GM23248 (cell line): ENCODE measurements at regions not wholly inside any gene's neighbourhood (a gene's known extent, or its start where the extent isn't known, plus 50 kb on each side); places are given as distances from the start of the nearest gene placed in this dataset.

Experiments used
- DNase-seq: peaks from one replicate; pipeline ENCODE4 v3.0.0-alpha.2; 2015
- H2AFZ ChIP-seq: fragments of 200-600 bp; sonication (generic); 2 replicates; pipeline ENCODE4 v1.6.1; 2016; ENCODE audit warnings: antibody characterized with exemption
- H3F3A ChIP-seq: fragments of 200-600 bp; sonication (generic); 2 replicates; pipeline ENCODE4 v1.6.1; 2016; ENCODE audit warnings: mild to moderate bottlenecking, antibody characterized with exemption, mixed run types; ENCODE audit not compliant: insufficient read depth
- H3K27ac ChIP-seq: fragments of 200-600 bp; sonication (generic); 2 replicates; pipeline ENCODE4 v1.5.1; 2016; ENCODE audit warnings: mild to moderate bottlenecking
- H3K27me3 ChIP-seq: fragments of 200-600 bp; sonication (generic); replicated peaks from 2 replicates; pipeline ENCODE4 v1.6.1; 2016; ENCODE audit warnings: mild to moderate bottlenecking; ENCODE audit not compliant: insufficient read depth
- H3K36me3 ChIP-seq: fragments of 200-600 bp; sonication (generic); 2 replicates; pipeline ENCODE4 v1.6.1; 2016; ENCODE audit warnings: low read depth, mild to moderate bottlenecking
- H3K4me1 ChIP-seq: fragments of 200-600 bp; sonication (generic); 2 replicates; pipeline ENCODE4 v1.6.1; 2016; ENCODE audit warnings: mild to moderate bottlenecking; ENCODE audit not compliant: insufficient read depth
- H3K4me2 ChIP-seq: fragments of 200-600 bp; sonication (generic); one replicate; pipeline ENCODE4 v1.6.1; 2016; ENCODE audit warnings: mild to moderate bottlenecking; ENCODE audit not compliant: unreplicated experiment
- H3K4me3 ChIP-seq: fragments of 200-600 bp; sonication (generic); 2 replicates; pipeline ENCODE4 v1.5.1; 2016; ENCODE audit warnings: mild to moderate bottlenecking
- H3K79me2 ChIP-seq: fragments of 200-600 bp; sonication (generic); 2 replicates; pipeline ENCODE4 v1.6.1; 2016; ENCODE audit warnings: mild to moderate bottlenecking; ENCODE audit not compliant: insufficient read depth
- H3K9ac ChIP-seq: fragments of 200-600 bp; sonication (generic); 2 replicates; pipeline ENCODE4 v1.6.1; 2016; ENCODE audit warnings: mild to moderate bottlenecking
- H3K9me2 ChIP-seq: fragments of 200-600 bp; sonication (generic); 2 replicates; pipeline ENCODE4 v1.6.1; 2016; ENCODE audit warnings: mixed run types, mild to moderate bottlenecking, moderate library complexity; ENCODE audit not compliant: insufficient read depth
- H3K9me3 ChIP-seq: fragments of 200-600 bp; sonication (generic); one replicate; pipeline ENCODE4 v1.6.1; 2017; ENCODE audit warnings: low read depth
- H4K20me1 ChIP-seq: fragments of 200-600 bp; sonication (generic); 2 replicates; pipeline ENCODE4 v1.6.0; 2016; ENCODE audit not compliant: insufficient read depth
- EZH2 ChIP-seq: fragments of 200-600 bp; sonication (generic); IDR thresholded peaks from 2 replicates; pipeline ENCODE4 v1.6.1; 2018; ENCODE audit warnings: antibody characterized with exemption, mild to moderate bottlenecking; ENCODE audit not compliant: insufficient read depth, poor library complexity, severe bottlenecking
- EZH2phosphoT487 ChIP-seq: fragments of 200-600 bp; sonication (generic); IDR thresholded peaks from 2 replicates; pipeline ENCODE4 v1.6.1; 2018; ENCODE audit warnings: antibody characterized with exemption, moderate library complexity, mild to moderate bottlenecking, low read depth; ENCODE audit not compliant: insufficient read depth
- WGBS, 2 experiments: methylation state at CpG; one replicate each; pipeline ENCODE4 v1.1.6; 2015 to 2017; ENCODE audit warnings: low lambda C conversion rate in 2 of 2, low coverage in 1 of 2; ENCODE audit errors: missing lambda C conversion rate in 2 of 2; 5-methylcytosine and 5-hydroxymethylcytosine counted together
- in situ Hi-C: fragments of 300-500 bp; cut with MboI; formaldehyde crosslinking; loops from 2 replicates; pipeline ENCODE4 v1.15.0; 2020

DNA sequence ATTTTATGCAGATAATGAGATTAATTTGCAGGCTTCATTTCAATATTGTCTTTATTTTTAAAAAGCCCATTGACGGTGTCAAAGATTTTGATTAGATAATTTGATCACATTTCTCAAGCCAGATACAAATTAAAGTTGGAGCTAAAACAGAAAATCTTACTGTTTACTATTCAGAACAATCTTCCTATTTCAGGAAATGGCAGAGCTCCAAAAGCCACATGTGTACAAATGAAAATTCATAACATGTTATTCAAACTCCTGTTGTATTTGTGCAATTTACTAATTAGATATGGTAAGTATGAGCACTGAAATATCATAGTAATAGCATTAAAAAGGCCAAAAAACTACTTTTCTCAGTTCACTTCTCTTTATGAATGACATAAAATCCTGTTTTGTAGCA is 682.9 kb downstream of the KCNJ3 start:
- H3F3A ChIP-seq, result no peaks in the 10 kb centered on the region
- no peaks in the 10 kb centered on the region for H3K4me1 ChIP-seq
- WGBS, 2 experiments, result 4 to 6% methylated on average over 1 of the region's 1 CpG
- H3K9me3 ChIP-seq, result no peaks in the 10 kb centered on the region
- no peak overlapping the region for H3K27ac ChIP-seq
- DNase-seq, result no peak
- in situ Hi-C loops, result loop anchor here (10.0 to 25.0 kb wide), 2 partner anchors 1206 to 1813 kb away; no protein-coding TSS in a partner anchor
- TF ChIP-seq EZH2phosphoT487, result no peak
- TF ChIP-seq EZH2, result no peak
- no peak overlapping the region for H3K9ac ChIP-seq
- H3K79me2 ChIP-seq, result no peaks in the 10 kb centered on the region
- no peak overlapping the region for H3K4me2 ChIP-seq
- no peaks in the 10 kb centered on the region for H3K9me2 ChIP-seq
- no peaks in the 10 kb centered on the region for H3K36me3 ChIP-seq
- H3K27me3 ChIP-seq, result no peaks in the 10 kb centered on the region
- H3K4me3 ChIP-seq, result no peak overlapping the region
- H2AFZ ChIP-seq, result no peak overlapping the region
- no peaks in the 10 kb centered on the region for H4K20me1 ChIP-seq

DNA sequence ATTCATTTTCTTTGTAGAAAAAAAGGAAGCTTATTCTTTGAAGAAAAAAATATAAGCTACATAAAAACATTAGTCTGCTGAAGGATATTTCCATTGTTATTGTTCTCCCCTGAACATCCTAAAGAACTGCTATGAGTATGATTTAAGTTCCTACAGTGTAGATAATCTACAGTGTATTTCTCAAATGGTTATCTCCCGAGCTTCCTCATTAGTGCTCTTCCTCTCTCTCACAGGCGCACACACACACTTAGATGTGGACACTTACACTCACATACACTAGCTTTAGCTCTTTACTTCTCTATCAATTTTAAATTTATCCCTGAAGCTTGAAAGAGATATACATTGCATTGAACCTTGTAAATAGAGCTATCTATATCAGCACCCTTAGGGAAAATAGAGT is 681.0 kb downstream of the KCNJ3 start:
- Histone ChIP-seq H3K27me3 (no peaks in the 10 kb centered on the region), H3K4me2 (no peak overlapping the region), H3K4me3 (no peak overlapping the region), H3K4me1 (no peaks in the 10 kb centered on the region), H3F3A (no peaks in the 10 kb centered on the region), H3K9me2 (no peaks in the 10 kb centered on the region), H3K79me2 (no peaks in the 10 kb centered on the region), H3K27ac (no peak overlapping the region), H3K9ac (no peak overlapping the region), H2AFZ (no peak overlapping the region), H3K36me3 (no peaks in the 10 kb centered on the region), H4K20me1 (no peaks in the 10 kb centered on the region), H3K9me3 (no peaks in the 10 kb centered on the region)
- WGBS, 2 experiments, result 73 to 88% methylated on average over 2 of the region's 2 CpGs
- in situ Hi-C loops, result loop anchor here (25.0 kb wide), 1 partner anchor 1208 kb away; no protein-coding TSS in a partner anchor
- TF ChIP-seq EZH2phosphoT487, result no peak
- TF ChIP-seq EZH2, result no peak
- no peak for DNase-seq

DNA sequence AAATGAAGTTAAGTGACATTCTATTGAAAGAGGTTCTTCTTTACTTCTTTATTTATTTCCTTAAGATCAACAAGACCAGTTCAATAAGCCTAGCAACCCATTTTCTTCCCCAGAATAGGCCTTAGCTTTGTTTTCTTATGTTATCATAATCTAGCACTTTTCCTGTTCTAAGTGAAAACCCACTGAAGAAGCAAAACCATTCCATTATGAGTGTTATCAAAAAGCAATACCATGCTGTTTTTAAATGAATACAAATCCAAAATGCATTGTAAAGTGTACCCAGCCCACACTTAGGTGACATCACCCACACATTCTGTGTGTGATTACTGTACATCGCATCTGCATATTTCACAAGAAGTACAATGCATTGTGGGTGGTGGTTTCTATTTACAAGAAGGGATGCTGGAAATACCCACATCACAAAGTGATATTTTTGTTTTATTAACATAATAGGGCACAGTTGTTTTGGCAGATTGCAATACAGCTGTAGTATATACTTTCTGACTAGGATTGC is 679.5 kb downstream of the KCNJ3 start:
- peak; percentile 36 for DNase-seq
- Histone ChIP-seq H3K4me2 (no peak overlapping the region), H2AFZ (no peak overlapping the region), H3K27ac (no peak overlapping the region), H3K9me3 (no peaks in the 10 kb centered on the region), H3K4me1 (no peaks in the 10 kb centered on the region), H3K9ac (no peak overlapping the region), H3K27me3 (no peaks in the 10 kb centered on the region), H4K20me1 (no peaks in the 10 kb centered on the region), H3F3A (no peaks in the 10 kb centered on the region), H3K4me3 (no peak overlapping the region), H3K9me2 (no peaks in the 10 kb centered on the region), H3K36me3 (no peaks in the 10 kb centered on the region), H3K79me2 (no peaks in the 10 kb centered on the region)
- in situ Hi-C loops, result loop anchor here (25.0 kb wide), 1 partner anchor 1209 kb away; no protein-coding TSS in a partner anchor
- 66 to 67% methylated on average over 1 of the region's 1 CpG for WGBS, 2 experiments
- TF ChIP-seq EZH2 (no peak), EZH2phosphoT487 (no peak)

DNA sequence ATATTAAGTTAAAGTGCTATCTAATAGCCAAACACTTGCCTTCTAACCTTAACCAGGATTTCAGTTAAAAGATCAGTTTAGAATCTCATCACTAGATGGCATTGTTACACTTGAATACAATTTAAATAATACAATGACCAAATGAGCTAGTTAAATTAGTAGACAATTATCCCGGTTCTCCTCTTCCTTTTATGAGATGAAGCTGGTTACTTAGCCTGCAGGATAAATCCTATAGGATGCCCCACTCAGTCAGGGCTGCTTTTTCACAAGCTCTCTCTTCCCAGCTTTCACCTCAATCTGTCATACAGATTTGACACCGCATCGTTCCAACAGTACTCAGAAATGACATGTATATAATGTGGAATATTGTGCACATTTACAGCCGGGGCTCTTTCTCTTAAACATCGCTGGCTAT is 678.8 kb downstream of the KCNJ3 start:
- in situ Hi-C loops, result loop anchor here (25.0 kb wide), 1 partner anchor 1210 kb away; no protein-coding TSS in a partner anchor
- no peaks in the 10 kb centered on the region for H3K9me3 ChIP-seq
- H3K4me3 ChIP-seq, result no peak overlapping the region
- H3K27ac ChIP-seq, result no peak overlapping the region
- H4K20me1 ChIP-seq, result no peaks in the 10 kb centered on the region
- H3K36me3 ChIP-seq, result no peaks in the 10 kb centered on the region
- H3K9ac ChIP-seq, result no peak overlapping the region
- WGBS, 2 experiments, result 48 to 54% methylated on average over 5 of the region's 5 CpGs
- TF ChIP-seq EZH2, result no peak
- TF ChIP-seq EZH2phosphoT487, result no peak
- no peaks in the 10 kb centered on the region for H3K27me3 ChIP-seq
- peak; percentile 43 for DNase-seq
- no peak overlapping the region for H3K4me2 ChIP-seq
- H2AFZ ChIP-seq, result no peak overlapping the region
- H3K4me1 ChIP-seq, result no peaks in the 10 kb centered on the region
- no peaks in the 10 kb centered on the region for H3K9me2 ChIP-seq
- no peaks in the 10 kb centered on the region for H3K79me2 ChIP-seq
- H3F3A ChIP-seq, result no peaks in the 10 kb centered on the region

DNA sequence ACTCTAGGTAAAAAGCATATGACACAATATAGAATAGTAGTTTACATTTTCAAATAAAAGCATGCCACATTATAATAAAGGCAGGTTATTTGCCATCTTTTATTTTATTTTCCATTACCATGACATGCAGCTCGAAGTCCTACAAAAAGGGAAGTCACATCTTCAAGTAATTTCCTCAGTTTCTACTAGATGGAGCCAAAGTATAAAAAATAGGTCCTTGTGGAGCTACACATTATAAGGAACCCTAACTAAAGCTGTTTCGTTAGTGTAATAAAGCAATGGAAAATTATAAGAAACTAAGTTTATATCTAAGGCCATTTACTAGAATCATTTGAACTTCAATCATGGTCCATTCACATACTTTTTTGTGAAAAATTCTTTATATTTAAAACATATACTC is 674.5 kb downstream of the KCNJ3 start:
- Histone ChIP-seq H3K4me1 (no peaks in the 10 kb centered on the region), H3K9ac (no peak overlapping the region), H3K4me2 (no peak overlapping the region), H3K4me3 (no peak overlapping the region), H3K9me3 (no peaks in the 10 kb centered on the region), H3K36me3 (no peaks in the 10 kb centered on the region), H3K27ac (no peak overlapping the region), H3K79me2 (no peaks in the 10 kb centered on the region), H3K27me3 (no peaks in the 10 kb centered on the region), H4K20me1 (no peaks in the 10 kb centered on the region), H2AFZ (no peak overlapping the region), H3K9me2 (no peaks in the 10 kb centered on the region), H3F3A (no peaks in the 10 kb centered on the region)
- TF ChIP-seq EZH2phosphoT487, result no peak
- TF ChIP-seq EZH2, result no peak
- peak; percentile 34 for DNase-seq
- WGBS, 2 experiments, result 3 to 6% methylated on average over 2 of the region's 2 CpGs
- in situ Hi-C loops, result no loop called here
